ENCODE measurements at regions not wholly inside any gene's neighbourhood (a gene's known extent, or its start where the extent isn't known, plus 50 kb on each side); places are given as distances from the start of the nearest gene placed in this dataset.

DNA sequence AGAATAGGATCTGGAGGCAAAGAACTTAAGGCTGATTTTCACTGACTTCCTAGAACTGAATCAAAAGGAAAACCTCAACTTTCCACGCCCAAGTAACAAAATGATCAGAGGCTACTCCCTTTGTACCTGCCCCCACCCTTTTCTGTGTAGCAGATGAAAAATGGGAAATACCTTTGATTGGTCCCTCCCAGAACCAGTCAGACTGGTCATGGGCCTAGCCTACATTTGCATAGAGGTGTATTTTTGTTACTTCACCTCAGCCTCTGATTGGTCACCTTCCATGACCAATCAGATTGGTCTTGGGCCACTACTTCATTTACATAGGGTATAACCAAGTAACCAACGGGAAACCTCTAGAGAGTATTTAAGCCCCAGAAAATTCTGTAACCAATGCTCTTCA is 1553.5 kb upstream of the C9orf72 start (continued):
- TF ChIP-seq TAF7 (optimal IDR thresholded peaks at IDR 0.05; ENCODE audit: borderline replicate concordance, low read depth, low read length) (no peak), KDM1A (IDR thresholded peaks at IDR 0.05; ENCODE audit: borderline replicate concordance, low read length) (no peak)
